ENCODE measurements at regions not wholly inside any gene's neighbourhood (a gene's known extent, or its start where the extent isn't known, plus 50 kb on each side); places are given as distances from the start of the nearest gene placed in this dataset.

GRCh38 chr17:33642002-33642401 lies 348.9 kb upstream of the ASIC2 start:
- no peak for DNase-seq (ENCODE audit: low spot score)

GRCh38 chr17:33647956-33648355 lies 354.9 kb upstream of the ASIC2 start:
- no peak for DNase-seq (ENCODE audit: low spot score)

- DNase-seq (ENCODE audit: low spot score), result no peak
Observed at GRCh38 chr17:33650304-33650703, 357.2 kb upstream of the ASIC2 start.

GRCh38 chr17:33651686-33652085 lies 358.6 kb upstream of the ASIC2 start:
- DNase-seq (ENCODE audit: low spot score), result no peak

GRCh38 chr17:33652731-33653398 lies 359.8 kb upstream of the ASIC2 start:
- DNase-seq (ENCODE audit: low spot score), result no peak

- DNase-seq (ENCODE audit: low spot score), result no peak
Observed at GRCh38 chr17:33653399-33653788, 360.3 kb upstream of the ASIC2 start.

- no peak for DNase-seq (ENCODE audit: low spot score)
Observed at GRCh38 chr17:33657181-33657580, 364.1 kb upstream of the ASIC2 start.

GRCh38 chr17:33661975-33662374 lies 368.9 kb upstream of the ASIC2 start:
- no peak for DNase-seq (ENCODE audit: low spot score)

- DNase-seq (ENCODE audit: low spot score), result no peak
Observed at GRCh38 chr17:33664116-33664840, 371.2 kb upstream of the ASIC2 start.

GRCh38 chr17:33667052-33667509 lies 374.0 kb upstream of the ASIC2 start:
- peak; percentile 4 for DNase-seq (ENCODE audit: low spot score)

- no peak for DNase-seq (ENCODE audit: low spot score)
Observed at GRCh38 chr17:33667671-33668070, 374.6 kb upstream of the ASIC2 start.

- no peak for DNase-seq (ENCODE audit: low spot score)
Observed at GRCh38 chr17:33668516-33668915, 375.4 kb upstream of the ASIC2 start.

GRCh38 chr17:33671491-33671890 lies 378.4 kb upstream of the ASIC2 start:
- peak; percentile 1 for DNase-seq (ENCODE audit: low spot score)

GRCh38 chr17:33674685-33675084 lies 381.6 kb upstream of the ASIC2 start:
- peak; percentile 47 for DNase-seq (ENCODE audit: low spot score)

GRCh38 chr17:33676444-33676843 lies 383.3 kb upstream of the ASIC2 start:
- no peak for DNase-seq (ENCODE audit: low spot score)

- DNase-seq (ENCODE audit: low spot score), result no peak
Observed at GRCh38 chr17:33679595-33679994, 386.5 kb upstream of the ASIC2 start.

- DNase-seq (ENCODE audit: low spot score), result no peak
Observed at GRCh38 chr17:33680472-33680871, 387.4 kb upstream of the ASIC2 start.

GRCh38 chr17:33682599-33682998 lies 389.5 kb upstream of the ASIC2 start:
- no peak for DNase-seq (ENCODE audit: low spot score)

- no peak for DNase-seq (ENCODE audit: low spot score)
Observed at GRCh38 chr17:33684735-33685134, 391.6 kb upstream of the ASIC2 start.

- DNase-seq (ENCODE audit: low spot score), result no peak
Observed at GRCh38 chr17:33686171-33686570, 393.1 kb upstream of the ASIC2 start.

GRCh38 chr17:33687831-33688230 lies 394.7 kb upstream of the ASIC2 start:
- DNase-seq (ENCODE audit: low spot score), result no peak

- no peak for DNase-seq (ENCODE audit: low spot score)
Observed at GRCh38 chr17:33688771-33689170, 395.7 kb upstream of the ASIC2 start.

GRCh38 chr17:33689725-33690124 lies 396.6 kb upstream of the ASIC2 start:
- DNase-seq (ENCODE audit: low spot score), result no peak

- no peak for DNase-seq (ENCODE audit: low spot score)
Observed at GRCh38 chr17:33695431-33695830, 402.3 kb upstream of the ASIC2 start.

All from LoVo (cell line).